ENCODE measurements at regions not wholly inside any gene's neighbourhood (a gene's known extent, or its start where the extent isn't known, plus 50 kb on each side); places are given as distances from the start of the nearest gene placed in this dataset.

DNA sequence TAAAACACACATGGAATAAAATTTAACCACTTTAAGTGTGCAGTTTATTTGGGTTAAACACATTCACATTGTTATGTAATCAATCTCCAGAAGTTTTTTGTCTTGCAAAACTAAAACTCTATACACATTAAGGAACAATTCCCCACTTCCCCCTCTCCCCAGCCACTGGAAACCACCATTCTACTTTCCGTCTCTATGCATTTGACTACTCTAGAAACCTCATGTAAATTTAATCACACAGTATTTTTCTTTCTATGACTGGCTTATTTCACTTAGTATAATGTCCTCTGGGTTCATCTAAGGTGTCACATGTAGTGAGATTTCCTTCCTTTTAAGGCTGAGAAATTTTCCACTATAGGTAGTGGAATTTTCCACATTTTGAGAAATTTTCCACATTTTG lies 568.7 kb upstream of the UBE2E2 start:
- no peak for TF ChIP-seq POLR2A (IDR thresholded peaks at IDR 0.05)
- TF ChIP-seq, protein P1, sequence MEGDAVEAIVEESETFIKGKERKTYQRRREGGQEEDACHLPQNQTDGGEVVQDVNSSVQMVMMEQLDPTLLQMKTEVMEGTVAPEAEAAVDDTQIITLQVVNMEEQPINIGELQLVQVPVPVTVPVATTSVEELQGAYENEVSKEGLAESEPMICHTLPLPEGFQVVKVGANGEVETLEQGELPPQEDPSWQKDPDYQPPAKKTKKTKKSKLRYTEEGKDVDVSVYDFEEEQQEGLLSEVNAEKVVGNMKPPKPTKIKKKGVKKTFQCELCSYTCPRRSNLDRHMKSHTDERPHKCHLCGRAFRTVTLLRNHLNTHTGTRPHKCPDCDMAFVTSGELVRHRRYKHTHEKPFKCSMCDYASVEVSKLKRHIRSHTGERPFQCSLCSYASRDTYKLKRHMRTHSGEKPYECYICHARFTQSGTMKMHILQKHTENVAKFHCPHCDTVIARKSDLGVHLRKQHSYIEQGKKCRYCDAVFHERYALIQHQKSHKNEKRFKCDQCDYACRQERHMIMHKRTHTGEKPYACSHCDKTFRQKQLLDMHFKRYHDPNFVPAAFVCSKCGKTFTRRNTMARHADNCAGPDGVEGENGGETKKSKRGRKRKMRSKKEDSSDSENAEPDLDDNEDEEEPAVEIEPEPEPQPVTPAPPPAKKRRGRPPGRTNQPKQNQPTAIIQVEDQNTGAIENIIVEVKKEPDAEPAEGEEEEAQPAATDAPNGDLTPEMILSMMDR (IDR thresholded peaks at IDR 0.05): no peak
